ENCODE measurements at regions not wholly inside any gene's neighbourhood (a gene's known extent, or its start where the extent isn't known, plus 50 kb on each side); places are given as distances from the start of the nearest gene placed in this dataset.

GRCh38 chr9:107431461-107431860, 58.1 kb downstream of the KLF4 start:
- H2BK15ac ChIP-seq (ENCODE audit: low read depth, poor library complexity, severe bottlenecking), result no peak overlapping the region

GRCh38 chr9:107430071-107430470, 59.5 kb downstream of the KLF4 start:
- no peak overlapping the region for H3K4me2 ChIP-seq (ENCODE audit: low read length, poor library complexity, severe bottlenecking)
- H3K9ac ChIP-seq (ENCODE audit: low read length), result no peak overlapping the region
- no peak overlapping the region for H2AFZ ChIP-seq (ENCODE audit: low read depth, low read length)
- no peak overlapping the region for H2BK5ac ChIP-seq (ENCODE audit: low read depth, low read length, poor library complexity, severe bottlenecking)
- DNase-seq, result no peak
- H3K14ac ChIP-seq (ENCODE audit: low read length in 2 of 2), result no peak overlapping the region
- no peak overlapping the region for H2AK5ac ChIP-seq (ENCODE audit: low read length, severe bottlenecking)
- H3K23ac ChIP-seq (ENCODE audit: low read length in 2 of 2), result no peak overlapping the region
- H3K27ac ChIP-seq (ENCODE audit: low read length, poor library complexity, severe bottlenecking), result no peak overlapping the region
- H3K18ac ChIP-seq (ENCODE audit: low read depth in 1 of 2, low read length in 2 of 2), result no peak overlapping the region
- H3K4me1 ChIP-seq (ENCODE audit: control insufficient read depth, insufficient read depth, low read depth, low read length), result peaks cover under 1% of the 10 kb centered on the region
- H3K9me3 ChIP-seq (ENCODE audit: control insufficient read depth, low read length), result no peaks in the 10 kb centered on the region
- H4K91ac ChIP-seq (ENCODE audit: low read length), result no peak overlapping the region
- no peaks in the 10 kb centered on the region for H3K79me1 ChIP-seq (replicated peaks; ENCODE audit: low read length, poor library complexity, severe bottlenecking)
- H2BK15ac ChIP-seq (ENCODE audit: low read depth, poor library complexity, severe bottlenecking), result no peak overlapping the region
- H3K27me3 ChIP-seq (ENCODE audit: control insufficient read depth in 1 of 2, insufficient read depth in 1 of 2, low read length in 2 of 2), result peaks cover 4 to 11% of the 10 kb centered on the region in 2 experiments
- H3K4me3 ChIP-seq (ENCODE audit: insufficient read depth in 1 of 2, low read depth in 1 of 2, low read length in 2 of 2), result no peak overlapping the region
- WGBS, result 92% methylated on average over 7 of the region's 7 CpGs
- H4K8ac ChIP-seq (ENCODE audit: low read length), result no peak overlapping the region
- H3K4ac ChIP-seq (ENCODE audit: low read depth in 1 of 2, low read length in 2 of 2), result no peak overlapping the region
- no peaks in the 10 kb centered on the region for H3K36me3 ChIP-seq (ENCODE audit: control insufficient read depth in 1 of 2, insufficient read depth in 2 of 2, low read depth in 1 of 2, low read length in 2 of 2)
- H2BK120ac ChIP-seq (ENCODE audit: low read depth, low read length), result no peak overlapping the region
- no peak overlapping the region for H2BK12ac ChIP-seq (ENCODE audit: low read length in 2 of 2)

More at GRCh38 chr9:107431461-107431860, 58.1 kb downstream of the KLF4 start:
- Histone ChIP-seq H3K4me2 (ENCODE audit: low read length, poor library complexity, severe bottlenecking) (no peak overlapping the region), H4K91ac (ENCODE audit: low read length) (no peak overlapping the region), H2AFZ (ENCODE audit: low read depth, low read length) (no peak overlapping the region), H2BK12ac (ENCODE audit: low read length in 2 of 2) (no peak overlapping the region), H3K23ac (ENCODE audit: low read length in 2 of 2) (no peak overlapping the region), H3K18ac (ENCODE audit: low read depth in 1 of 2, low read length in 2 of 2) (no peak overlapping the region), H3K4me1 (ENCODE audit: control insufficient read depth, insufficient read depth, low read depth, low read length) (no peaks in the 10 kb centered on the region), H2BK5ac (ENCODE audit: low read depth, low read length, poor library complexity, severe bottlenecking) (no peak overlapping the region), H2AK5ac (ENCODE audit: low read length, severe bottlenecking) (no peak overlapping the region), H3K9me3 (ENCODE audit: control insufficient read depth, low read length) (no peaks in the 10 kb centered on the region), H3K27me3 (ENCODE audit: control insufficient read depth in 1 of 2, insufficient read depth in 1 of 2, low read length in 2 of 2) (peaks cover 4 to 11% of the 10 kb centered on the region in 2 experiments), H4K8ac (ENCODE audit: low read length) (no peak overlapping the region), H3K14ac (ENCODE audit: low read length in 2 of 2) (peak overlapping the region in 1 of 2 experiments; percentile 57), H3K9ac (ENCODE audit: low read length) (no peak overlapping the region), H3K4me3 (ENCODE audit: insufficient read depth in 1 of 2, low read depth in 1 of 2, low read length in 2 of 2) (no peak overlapping the region), H3K79me1 (replicated peaks; ENCODE audit: low read length, poor library complexity, severe bottlenecking) (no peaks in the 10 kb centered on the region), H3K4ac (ENCODE audit: low read depth in 1 of 2, low read length in 2 of 2) (no peak overlapping the region), H3K36me3 (ENCODE audit: control insufficient read depth in 1 of 2, insufficient read depth in 2 of 2, low read depth in 1 of 2, low read length in 2 of 2) (no peaks in the 10 kb centered on the region), H3K27ac (ENCODE audit: low read length, poor library complexity, severe bottlenecking) (no peak overlapping the region), H2BK120ac (ENCODE audit: low read depth, low read length) (no peak overlapping the region)
- peak; percentile 33 for DNase-seq
- 85% methylated on average over 4 of the region's 4 CpGs for WGBS

GRCh38 chr9:107426126-107426525, 63.4 kb downstream of the KLF4 start:
- Histone ChIP-seq H2BK15ac (ENCODE audit: low read depth, poor library complexity, severe bottlenecking) (no peak overlapping the region), H2AFZ (ENCODE audit: low read depth, low read length) (no peak overlapping the region), H3K4me1 (ENCODE audit: control insufficient read depth, insufficient read depth, low read depth, low read length) (peaks cover 3% of the 10 kb centered on the region), H3K18ac (ENCODE audit: low read depth in 1 of 2, low read length in 2 of 2) (no peak overlapping the region), H3K4me2 (ENCODE audit: low read length, poor library complexity, severe bottlenecking) (no peak overlapping the region), H4K8ac (ENCODE audit: low read length) (no peak overlapping the region), H2BK120ac (ENCODE audit: low read depth, low read length) (no peak overlapping the region), H4K91ac (ENCODE audit: low read length) (no peak overlapping the region), H3K23ac (ENCODE audit: low read length in 2 of 2) (no peak overlapping the region), H3K79me1 (replicated peaks; ENCODE audit: low read length, poor library complexity, severe bottlenecking) (no peaks in the 10 kb centered on the region), H3K9ac (ENCODE audit: low read length) (no peak overlapping the region), H3K14ac (ENCODE audit: low read length in 2 of 2) (no peak overlapping the region), H3K27ac (ENCODE audit: low read length, poor library complexity, severe bottlenecking) (no peak overlapping the region), H3K9me3 (ENCODE audit: control insufficient read depth, low read length) (no peaks in the 10 kb centered on the region), H3K27me3 (ENCODE audit: control insufficient read depth in 1 of 2, insufficient read depth in 1 of 2, low read length in 2 of 2) (peaks cover 4 to 7% of the 10 kb centered on the region in 2 experiments), H3K4me3 (ENCODE audit: insufficient read depth in 1 of 2, low read depth in 1 of 2, low read length in 2 of 2) (no peak overlapping the region), H2AK5ac (ENCODE audit: low read length, severe bottlenecking) (no peak overlapping the region), H2BK5ac (ENCODE audit: low read depth, low read length, poor library complexity, severe bottlenecking) (no peak overlapping the region), H2BK12ac (ENCODE audit: low read length in 2 of 2) (no peak overlapping the region), H3K4ac (ENCODE audit: low read depth in 1 of 2, low read length in 2 of 2) (no peak overlapping the region), H3K36me3 (ENCODE audit: control insufficient read depth in 1 of 2, insufficient read depth in 2 of 2, low read depth in 1 of 2, low read length in 2 of 2) (no peaks in the 10 kb centered on the region)
- WGBS, result 87% methylated on average over 10 of the region's 10 CpGs
- no peak for DNase-seq

- peak overlapping the region in 1 of 2 experiments; percentile 47 for H3K4me3 ChIP-seq (ENCODE audit: insufficient read depth in 1 of 2, low read depth in 1 of 2, low read length in 2 of 2)
- no peak overlapping the region for H2BK120ac ChIP-seq (ENCODE audit: low read depth, low read length)
- 31% methylated on average over 46 of the region's 47 CpGs for WGBS
- H2AK5ac ChIP-seq (ENCODE audit: low read length, severe bottlenecking), result no peak overlapping the region
- H3K4ac ChIP-seq (ENCODE audit: low read depth in 1 of 2, low read length in 2 of 2), result peak overlapping the region in 1 of 2 experiments; percentile 30
- H3K79me1 ChIP-seq (replicated peaks; ENCODE audit: low read length, poor library complexity, severe bottlenecking), result no peaks in the 10 kb centered on the region
- H3K27me3 ChIP-seq (ENCODE audit: control insufficient read depth in 1 of 2, insufficient read depth in 1 of 2, low read length in 2 of 2), result peaks cover 0 to 4% of the 10 kb centered on the region in 2 experiments
- H3K36me3 ChIP-seq (ENCODE audit: control insufficient read depth in 1 of 2, insufficient read depth in 2 of 2, low read depth in 1 of 2, low read length in 2 of 2), result no peaks in the 10 kb centered on the region
- no peak overlapping the region for H2BK5ac ChIP-seq (ENCODE audit: low read depth, low read length, poor library complexity, severe bottlenecking)
- H3K27ac ChIP-seq (ENCODE audit: low read length, poor library complexity, severe bottlenecking), result no peak overlapping the region
- peak overlapping the region; percentile 33 for H4K8ac ChIP-seq (ENCODE audit: low read length)
- H3K14ac ChIP-seq (ENCODE audit: low read length in 2 of 2), result no peak overlapping the region
- H2BK12ac ChIP-seq (ENCODE audit: low read length in 2 of 2), result peak overlapping the region in 1 of 2 experiments; percentile 70
- peak overlapping the region; percentile 14 for H4K91ac ChIP-seq (ENCODE audit: low read length)
- DNase-seq, result peak; percentile 60
- peak overlapping the region; percentile 85 for H3K9ac ChIP-seq (ENCODE audit: low read length)
- peaks cover 3% of the 10 kb centered on the region for H3K4me1 ChIP-seq (ENCODE audit: control insufficient read depth, insufficient read depth, low read depth, low read length)
- peak overlapping the region; percentile 93 for H2AFZ ChIP-seq (ENCODE audit: low read depth, low read length)
- no peaks in the 10 kb centered on the region for H3K9me3 ChIP-seq (ENCODE audit: control insufficient read depth, low read length)
- peak overlapping the region; percentile 44 for H2BK15ac ChIP-seq (ENCODE audit: low read depth, poor library complexity, severe bottlenecking)
- peak overlapping the region in 1 of 2 experiments; percentile 29 for H3K18ac ChIP-seq (ENCODE audit: low read depth in 1 of 2, low read length in 2 of 2)
- H3K4me2 ChIP-seq (ENCODE audit: low read length, poor library complexity, severe bottlenecking), result peak overlapping the region; percentile 52
- no peak overlapping the region for H3K23ac ChIP-seq (ENCODE audit: low read length in 2 of 2)
These were observed 64.2 kb downstream of the KLF4 start for GRCh38 chr9:107425101-107426025.

All from mesenchymal stem cell (in vitro differentiated cells and primary cell).